ENCODE measurements at regions not wholly inside any gene's neighbourhood (a gene's known extent, or its start where the extent isn't known, plus 50 kb on each side); places are given as distances from the start of the nearest gene placed in this dataset.

GRCh38 chr5:6307304-6307703, 71.0 kb downstream of the MED10 start:
- TF ChIP-seq TAF1 (IDR thresholded peaks at IDR 0.05; ENCODE audit: borderline replicate concordance, low read depth, low read length): no peak
- TF ChIP-seq POLR2A (IDR thresholded peaks at IDR 0.05; ENCODE audit: low read depth, low read length): no peak
- TF ChIP-seq POLR2AphosphoS5 (IDR thresholded peaks at IDR 0.05; ENCODE audit: low read depth, low read length): no peak

Data from GM12892 (cell line).